ENCODE measurements at regions not wholly inside any gene's neighbourhood (a gene's known extent, or its start where the extent isn't known, plus 50 kb on each side); places are given as distances from the start of the nearest gene placed in this dataset.

GRCh38 chr9:23638837-23639426 is 187.1 kb downstream of the ELAVL2 start (continued):
- peak; percentile 49; the same call in 1 of the 2 replicates for TF ChIP-seq ZNF623 (tag by site-specific recombination; IDR thresholded peaks at IDR 0.05)
- TF ChIP-seq ZNF354C (tag by site-specific recombination; IDR thresholded peaks at IDR 0.05; ENCODE audit: borderline replicate concordance, low read depth), result no peak
- TF ChIP-seq ZNF426 (tag by site-specific recombination; IDR thresholded peaks at IDR 0.05), result peak; percentile 64
- TF ChIP-seq ZNF416 (tag by site-specific recombination; IDR thresholded peaks at IDR 0.05), result no peak
- no peak for TF ChIP-seq ZNF692 (tag by site-specific recombination; IDR thresholded peaks at IDR 0.05)
- TF ChIP-seq ZNF518A (tag by site-specific recombination; conservative IDR thresholded peaks at IDR 0.05; ENCODE audit: low read depth), result peak; percentile 77; the same call in 1 of the 2 replicates
- TF ChIP-seq ZNF555 (tag by site-specific recombination; conservative IDR thresholded peaks at IDR 0.05), result peak; percentile 57
